GM18873 (cell line): ENCODE measurements at regions not wholly inside any gene's neighbourhood (a gene's known extent, or its start where the extent isn't known, plus 50 kb on each side); places are given as distances from the start of the nearest gene placed in this dataset.
"Not testable (repeated sequence)": the region's sequence is repeated elsewhere in the genome, so short reads cannot be mapped to it uniquely, and the experiment has no call there.

Experiments used
- ATAC-seq: cut with Tn5 transposase; IDR thresholded peaks from one replicate; pipeline ENCODE4 v1.9.1; 2021; ENCODE audit warnings: mild to moderate bottlenecking, moderate library complexity, moderate number of reproducible peaks; ENCODE audit not compliant: unreplicated experiment, low FRiP score

- ATAC-seq: no peak
Measured at GRCh38 chr21:27067226-27067625, 100.3 kb upstream of the ADAMTS5 start.

GRCh38 chr21:27062443-27062842 lies 95.6 kb upstream of the ADAMTS5 start:
- no peak for ATAC-seq

GRCh38 chr21:27061770-27062169 lies 94.9 kb upstream of the ADAMTS5 start:
- ATAC-seq: no peak

- ATAC-seq: no peak
Measured at GRCh38 chr21:27060190-27060589, 93.3 kb upstream of the ADAMTS5 start.

DNA sequence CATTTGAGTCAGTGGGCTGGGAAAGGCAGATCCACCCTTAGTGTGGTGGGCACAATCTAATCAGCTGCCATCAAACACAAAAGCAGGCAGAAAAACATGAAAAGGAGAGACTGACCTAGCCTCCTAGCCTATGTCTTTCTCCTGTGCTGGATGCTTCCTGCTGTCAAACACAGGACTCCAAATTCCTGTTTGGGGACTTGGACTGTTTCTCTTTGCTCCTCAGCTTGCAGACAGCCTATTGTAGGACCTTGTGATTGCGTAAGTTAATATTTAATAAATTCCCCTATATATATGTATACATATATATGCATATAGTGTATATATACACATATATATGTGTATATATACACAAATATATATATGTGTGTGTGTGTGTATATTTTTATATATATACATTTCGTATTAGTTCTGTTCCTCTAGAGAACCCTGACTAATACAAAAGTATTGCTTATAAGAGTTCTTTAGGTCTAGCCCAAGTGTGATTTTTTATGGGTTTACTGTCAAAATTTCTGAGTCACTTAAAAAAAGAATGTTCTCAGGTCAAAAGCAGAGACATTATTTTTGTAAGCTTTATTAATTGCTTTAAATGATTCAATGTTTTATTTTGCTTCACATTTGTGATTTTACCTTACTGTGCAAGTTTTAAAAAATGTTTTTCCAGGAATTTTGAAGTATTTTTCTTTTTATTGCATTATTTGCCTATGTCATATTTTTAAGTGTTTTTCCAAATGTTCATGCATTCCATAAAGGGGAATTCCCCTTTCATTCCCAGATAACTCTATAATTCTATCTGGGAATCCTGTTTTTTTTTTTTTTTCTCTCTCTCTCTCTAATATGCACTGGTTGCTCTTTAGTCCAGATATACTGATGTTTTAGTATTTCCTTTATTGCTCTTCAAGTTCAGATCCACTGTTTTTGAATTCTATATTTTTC lies 92.1 kb upstream of the ADAMTS5 start:
- no peak for ATAC-seq

DNA sequence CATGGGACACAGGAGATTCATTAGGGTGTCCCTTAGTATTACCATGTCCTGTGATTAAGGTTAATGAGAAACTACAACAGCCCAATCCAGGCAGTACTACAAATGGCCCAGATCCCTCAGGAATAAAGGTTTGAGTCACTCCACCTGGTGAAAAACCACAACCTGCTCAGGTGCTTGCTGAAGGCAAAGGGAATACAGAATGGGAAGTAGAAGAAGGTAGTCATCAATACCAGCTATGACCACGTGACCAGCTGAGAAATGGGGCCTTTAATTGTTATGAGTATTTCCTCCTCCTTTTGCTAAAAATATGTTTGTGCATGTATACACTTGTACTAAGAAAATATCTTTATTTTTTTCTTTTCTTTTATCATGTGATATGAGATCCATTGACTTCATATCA lies 91.1 kb upstream of the ADAMTS5 start:
- ATAC-seq: no peak

- ATAC-seq: no peak
Measured at GRCh38 chr21:27047658-27048314, 80.9 kb upstream of the ADAMTS5 start.

DNA sequence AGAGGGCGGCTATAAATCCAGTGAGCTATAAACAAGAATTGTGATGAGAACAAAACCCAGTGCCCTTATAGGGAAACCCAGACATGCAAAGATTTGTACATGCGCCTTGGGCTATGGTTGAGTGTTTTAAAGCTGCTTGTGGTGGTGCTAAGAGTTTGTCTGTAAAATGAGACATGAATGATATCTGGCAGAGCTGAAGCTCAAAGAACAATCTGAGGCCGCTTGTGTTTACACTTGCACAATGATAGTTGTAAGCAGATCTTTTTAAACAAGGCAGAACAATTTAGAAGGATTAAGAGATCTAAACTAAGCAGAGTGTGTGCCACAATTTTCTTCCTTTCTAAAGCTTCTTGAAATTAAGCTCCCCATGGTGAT lies 80.4 kb upstream of the ADAMTS5 start:
- no peak for ATAC-seq

DNA sequence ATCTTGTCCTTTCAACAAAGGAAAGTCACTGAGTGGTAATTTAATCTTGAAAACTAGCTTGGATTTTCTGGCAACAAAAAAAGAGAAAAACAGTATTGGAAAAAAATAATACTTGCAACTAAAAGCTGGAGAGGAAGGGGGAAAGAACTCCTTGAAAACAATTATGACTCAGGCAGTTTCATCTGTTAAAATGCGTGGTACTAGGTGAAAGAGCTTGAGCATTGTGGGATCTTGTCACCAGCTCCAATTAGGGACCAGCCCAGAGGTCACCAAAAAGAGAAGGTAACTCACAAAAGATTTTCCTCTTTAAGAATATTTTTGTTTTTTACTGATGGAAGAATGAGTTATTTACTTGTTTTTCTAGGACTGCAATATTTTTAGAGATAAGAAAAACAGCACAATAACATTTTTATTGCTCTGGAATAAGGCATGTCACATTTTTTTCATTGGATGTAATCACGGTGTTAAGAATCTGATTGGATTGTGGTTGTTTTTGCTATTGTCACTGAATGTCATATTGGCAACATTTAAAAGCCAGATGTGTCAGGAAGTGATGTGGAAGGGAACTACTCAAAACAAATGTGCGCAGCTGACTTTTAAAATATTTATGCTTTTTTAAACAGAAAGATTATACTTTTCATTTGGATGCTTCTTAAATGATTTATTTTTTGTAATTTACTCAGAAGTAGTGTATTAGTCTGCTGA lies 78.5 kb upstream of the ADAMTS5 start:
- no peak for ATAC-seq

DNA sequence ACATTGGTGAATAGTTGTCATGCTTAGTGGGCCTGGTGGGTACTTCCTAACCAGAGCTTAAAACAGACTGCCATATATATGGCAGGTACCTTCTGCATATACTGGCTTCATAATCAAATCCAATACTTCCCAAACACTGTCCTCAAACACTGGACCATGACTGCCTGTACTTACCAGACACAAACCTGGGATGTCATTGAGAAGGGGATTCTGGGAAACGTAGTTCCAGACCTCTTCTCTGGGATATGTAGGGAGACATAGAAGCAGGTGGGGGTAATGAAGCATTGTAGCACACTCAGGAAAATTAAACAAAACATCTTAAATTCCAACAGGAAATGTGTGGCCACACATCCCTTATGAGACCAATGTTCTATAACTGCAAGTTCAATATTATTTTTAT lies 76.5 kb upstream of the ADAMTS5 start:
- ATAC-seq: no peak

DNA sequence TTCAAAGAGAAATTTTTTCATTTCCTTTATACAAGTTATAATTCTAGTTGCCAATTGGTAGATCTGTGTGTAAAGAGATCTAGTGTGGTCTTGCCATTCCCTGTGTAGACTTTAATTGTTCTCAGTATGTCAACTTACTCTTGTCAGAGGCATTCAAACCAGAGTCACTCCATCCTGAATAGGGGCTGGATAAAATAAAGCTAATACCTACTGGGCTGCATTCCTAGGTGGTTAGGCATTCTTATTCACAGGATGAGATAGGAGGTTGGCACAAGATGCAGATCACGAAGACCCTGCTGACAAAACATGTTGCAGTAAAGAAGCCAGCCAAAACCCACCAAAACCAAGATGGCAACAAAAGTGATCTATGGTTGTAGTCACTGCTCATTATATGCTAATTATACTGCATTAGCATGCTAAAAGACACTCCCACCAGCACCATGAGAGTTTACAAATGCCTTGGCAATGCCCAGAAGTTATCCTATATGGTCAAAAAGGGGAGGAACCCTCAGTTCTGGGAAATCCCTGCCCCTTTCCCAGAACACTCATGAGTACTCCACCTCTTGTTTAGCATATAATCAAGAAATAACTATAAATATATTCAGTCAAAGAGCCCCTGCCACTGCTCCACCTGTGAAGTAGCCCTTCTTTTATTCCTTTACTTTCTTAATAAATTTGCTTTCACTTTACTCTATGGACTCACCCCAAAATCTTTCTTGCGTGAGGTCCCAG lies 74.0 kb upstream of the ADAMTS5 start:
- no peak for ATAC-seq

DNA sequence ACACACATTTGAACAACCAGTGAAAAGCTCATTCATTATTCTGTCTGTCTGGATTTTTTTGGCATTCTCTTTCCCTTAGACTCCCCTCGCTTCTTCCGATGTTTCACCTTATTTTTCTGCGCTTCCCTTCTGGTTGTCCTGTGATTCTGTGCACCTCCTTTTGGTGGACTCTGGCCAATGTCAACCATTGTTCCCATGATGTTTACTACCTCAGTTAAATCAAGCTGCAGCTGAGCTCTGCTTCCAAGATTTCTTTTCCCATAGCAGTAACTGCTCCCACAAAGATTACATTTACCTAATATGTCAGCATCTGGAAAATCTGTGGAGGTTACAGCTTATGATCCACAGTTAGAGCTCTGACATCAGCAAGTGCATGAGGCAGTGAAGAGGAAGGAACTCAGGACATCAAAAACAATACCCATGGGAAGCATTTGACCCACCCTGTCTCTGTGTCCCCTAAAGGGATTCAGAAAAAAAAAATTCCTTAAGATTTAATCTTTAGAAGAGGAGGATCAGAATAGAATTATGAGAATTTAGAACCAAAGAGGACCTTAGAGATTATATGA lies 69.9 kb upstream of the ADAMTS5 start:
- ATAC-seq: no peak

- no peak for ATAC-seq
Measured at GRCh38 chr21:27035791-27036190, 68.9 kb upstream of the ADAMTS5 start.

GRCh38 chr21:27034796-27035195 lies 67.9 kb upstream of the ADAMTS5 start:
- no peak for ATAC-seq

DNA sequence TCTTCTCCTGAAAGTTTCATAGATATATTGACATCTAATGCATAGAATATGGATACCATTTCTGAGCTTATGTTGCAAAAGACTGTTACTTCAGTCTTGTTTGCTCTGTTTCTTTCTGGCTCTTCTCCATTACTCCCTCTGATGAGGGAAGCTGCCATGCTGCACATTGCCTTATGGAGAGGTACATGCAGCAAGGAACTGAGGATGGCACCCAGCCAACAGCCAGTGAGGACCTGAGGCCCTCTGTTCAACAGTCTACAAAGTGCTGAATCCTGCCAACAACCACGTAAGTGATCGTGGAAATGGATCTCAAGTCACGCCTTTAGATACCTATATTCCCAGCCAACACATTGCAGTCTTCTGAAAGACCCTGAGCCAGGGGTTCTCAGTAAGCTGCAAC lies 66.6 kb upstream of the ADAMTS5 start:
- no peak for ATAC-seq

GRCh38 chr21:27026501-27026900 lies 59.6 kb upstream of the ADAMTS5 start:
- ATAC-seq: no peak

GRCh38 chr21:27025708-27026107 lies 58.8 kb upstream of the ADAMTS5 start:
- not testable (repeated sequence) for ATAC-seq

GRCh38 chr21:27024971-27025370 lies 58.1 kb upstream of the ADAMTS5 start:
- no peak for ATAC-seq

DNA sequence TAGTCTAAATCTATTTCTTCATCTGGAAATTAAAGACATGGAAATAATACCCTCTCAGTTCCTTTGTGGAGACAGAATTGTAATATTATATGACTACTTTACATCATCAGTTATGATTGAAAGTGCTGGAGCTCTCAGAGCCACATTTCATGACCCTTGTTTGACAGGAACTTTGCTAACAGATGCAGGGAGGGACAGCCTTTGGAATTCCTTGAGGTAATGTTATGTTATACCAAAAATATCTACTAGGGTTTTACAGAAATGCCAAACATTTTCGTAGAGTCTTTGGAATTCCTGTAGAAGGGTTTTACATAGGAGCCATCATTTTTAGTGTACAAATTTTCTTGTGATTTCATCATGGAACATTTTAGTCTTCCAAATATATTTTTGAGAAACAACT lies 57.4 kb upstream of the ADAMTS5 start:
- ATAC-seq: no peak

DNA sequence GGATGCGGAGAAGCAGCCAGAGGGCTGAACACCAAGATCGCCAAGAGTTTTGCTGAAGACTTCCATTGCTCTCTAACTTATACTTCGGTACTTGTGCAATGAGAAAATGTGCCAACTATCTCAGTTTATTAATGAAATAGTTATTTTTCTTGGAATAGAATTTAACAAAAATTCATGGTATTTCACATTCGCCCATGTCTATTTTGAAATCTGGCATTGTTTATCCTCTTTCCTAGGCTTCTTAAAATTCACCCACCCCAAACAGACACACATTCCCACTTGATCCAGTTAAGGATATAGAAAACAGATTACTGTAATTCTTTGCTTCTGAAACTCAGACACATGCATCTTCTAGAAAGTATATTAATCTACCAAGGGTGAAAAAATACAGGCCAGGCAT lies 56.3 kb upstream of the ADAMTS5 start:
- ATAC-seq: no peak
